ENCODE measurements at regions not wholly inside any gene's neighbourhood (a gene's known extent, or its start where the extent isn't known, plus 50 kb on each side); places are given as distances from the start of the nearest gene placed in this dataset.
"Not testable (repeated sequence)": the region's sequence is repeated elsewhere in the genome, so short reads cannot be mapped to it uniquely, and the experiment has no call there.

- TF ChIP-seq ZNF274 (IDR thresholded peaks at IDR 0.05; ENCODE audit: low read depth, low read length) (no peak), YY1 (IDR thresholded peaks at IDR 0.05; ENCODE audit: insufficient read depth, insufficient read length) (no peak), SUZ12 (IDR thresholded peaks at IDR 0.05; ENCODE audit: extremely low read depth, insufficient read depth, insufficient read length) (no peak)
- Histone ChIP-seq H3K36me3 (ENCODE audit: insufficient read depth, insufficient read length, low read length) (no peaks in the 10 kb centered on the region), H3K4me3 (ENCODE audit: insufficient read length, low read depth) (no peak overlapping the region), H3K27me3 (ENCODE audit: insufficient read depth, insufficient read length) (no peaks in the 10 kb centered on the region), H3K9me3 (ENCODE audit: insufficient read depth, low read length) (peaks cover 24% of the 10 kb centered on the region), H3K9ac (ENCODE audit: insufficient read length, low read depth) (no peak overlapping the region), H3K4me1 (ENCODE audit: insufficient read depth, insufficient read length) (no peaks in the 10 kb centered on the region)
- DNase-seq (ENCODE audit: low read depth, low spot score): no peak
These were observed 400.7 kb upstream of the RORB start for GRCh38 chr9:74096420-74096819.

GRCh38 chr9:74100042-74100441 is 397.1 kb upstream of the RORB start:
- H3K9ac ChIP-seq (ENCODE audit: insufficient read length, low read depth): no peak overlapping the region
- H3K4me3 ChIP-seq (ENCODE audit: insufficient read length, low read depth): no peak overlapping the region
- H3K4me1 ChIP-seq (ENCODE audit: insufficient read depth, insufficient read length): no peaks in the 10 kb centered on the region
- no peak for DNase-seq (ENCODE audit: low read depth, low spot score)
- no peak for TF ChIP-seq ZNF274 (IDR thresholded peaks at IDR 0.05; ENCODE audit: low read depth, low read length)
- TF ChIP-seq SUZ12 (IDR thresholded peaks at IDR 0.05; ENCODE audit: extremely low read depth, insufficient read depth, insufficient read length): no peak
- no peak for TF ChIP-seq YY1 (IDR thresholded peaks at IDR 0.05; ENCODE audit: insufficient read depth, insufficient read length)
- H3K9me3 ChIP-seq (ENCODE audit: insufficient read depth, low read length): no peaks in the 10 kb centered on the region
- H3K27me3 ChIP-seq (ENCODE audit: insufficient read depth, insufficient read length): no peaks in the 10 kb centered on the region
- no peaks in the 10 kb centered on the region for H3K36me3 ChIP-seq (ENCODE audit: insufficient read depth, insufficient read length, low read length)

- not testable (repeated sequence) for H3K4me1 ChIP-seq (ENCODE audit: insufficient read depth, insufficient read length); H3K9me3 ChIP-seq (ENCODE audit: insufficient read depth, low read length); H3K4me3 ChIP-seq (ENCODE audit: insufficient read length, low read depth)
These were observed 395.0 kb upstream of the RORB start for GRCh38 chr9:74102148-74102547.

GRCh38 chr9:74102702-74103101 is 394.4 kb upstream of the RORB start:
- H3K4me3 ChIP-seq (ENCODE audit: insufficient read length, low read depth): no peak overlapping the region
- H3K36me3 ChIP-seq (ENCODE audit: insufficient read depth, insufficient read length, low read length): no peaks in the 10 kb centered on the region
- DNase-seq (ENCODE audit: low read depth, low spot score): no peak
- H3K9me3 ChIP-seq (ENCODE audit: insufficient read depth, low read length): no peaks in the 10 kb centered on the region
- H3K4me1 ChIP-seq (ENCODE audit: insufficient read depth, insufficient read length): no peaks in the 10 kb centered on the region
- H3K27me3 ChIP-seq (ENCODE audit: insufficient read depth, insufficient read length): no peaks in the 10 kb centered on the region
- H3K9ac ChIP-seq (ENCODE audit: insufficient read length, low read depth): no peak overlapping the region
- no peak for TF ChIP-seq YY1 (IDR thresholded peaks at IDR 0.05; ENCODE audit: insufficient read depth, insufficient read length)
- TF ChIP-seq ZNF274 (IDR thresholded peaks at IDR 0.05; ENCODE audit: low read depth, low read length): no peak
- TF ChIP-seq SUZ12 (IDR thresholded peaks at IDR 0.05; ENCODE audit: extremely low read depth, insufficient read depth, insufficient read length): no peak

More at GRCh38 chr9:74102148-74102547, 395.0 kb upstream of the RORB start:
- H3K9ac ChIP-seq (ENCODE audit: insufficient read length, low read depth); H3K36me3 ChIP-seq (ENCODE audit: insufficient read depth, insufficient read length, low read length); DNase-seq (ENCODE audit: low read depth, low spot score); H3K27me3 ChIP-seq (ENCODE audit: insufficient read depth, insufficient read length): not testable (repeated sequence)

- H3K27me3 ChIP-seq (ENCODE audit: insufficient read depth, insufficient read length): no peaks in the 10 kb centered on the region
- H3K9ac ChIP-seq (ENCODE audit: insufficient read length, low read depth): no peak overlapping the region
- no peak overlapping the region for H3K4me3 ChIP-seq (ENCODE audit: insufficient read length, low read depth)
- H3K36me3 ChIP-seq (ENCODE audit: insufficient read depth, insufficient read length, low read length): no peaks in the 10 kb centered on the region
- H3K9me3 ChIP-seq (ENCODE audit: insufficient read depth, low read length): no peaks in the 10 kb centered on the region; the same call in 1 of the 2 replicates
- DNase-seq (ENCODE audit: low read depth, low spot score): no peak
- TF ChIP-seq ZNF274 (IDR thresholded peaks at IDR 0.05; ENCODE audit: low read depth, low read length) (no peak), SUZ12 (IDR thresholded peaks at IDR 0.05; ENCODE audit: extremely low read depth, insufficient read depth, insufficient read length) (no peak), YY1 (IDR thresholded peaks at IDR 0.05; ENCODE audit: insufficient read depth, insufficient read length) (no peak)
- H3K4me1 ChIP-seq (ENCODE audit: insufficient read depth, insufficient read length): no peaks in the 10 kb centered on the region
These were observed 389.4 kb upstream of the RORB start for GRCh38 chr9:74107692-74108091.

GRCh38 chr9:74115976-74116375 is 381.2 kb upstream of the RORB start:
- H3K9me3 ChIP-seq (ENCODE audit: insufficient read depth, low read length): no peaks in the 10 kb centered on the region
- no peaks in the 10 kb centered on the region for H3K27me3 ChIP-seq (ENCODE audit: insufficient read depth, insufficient read length)
- no peak overlapping the region for H3K4me3 ChIP-seq (ENCODE audit: insufficient read length, low read depth)
- TF ChIP-seq YY1 (IDR thresholded peaks at IDR 0.05; ENCODE audit: insufficient read depth, insufficient read length) (no peak), SUZ12 (IDR thresholded peaks at IDR 0.05; ENCODE audit: extremely low read depth, insufficient read depth, insufficient read length) (no peak), ZNF274 (IDR thresholded peaks at IDR 0.05; ENCODE audit: low read depth, low read length) (no peak)
- DNase-seq (ENCODE audit: low read depth, low spot score): no peak
- no peaks in the 10 kb centered on the region for H3K36me3 ChIP-seq (ENCODE audit: insufficient read depth, insufficient read length, low read length)
- no peak overlapping the region for H3K9ac ChIP-seq (ENCODE audit: insufficient read length, low read depth)
- H3K4me1 ChIP-seq (ENCODE audit: insufficient read depth, insufficient read length): no peaks in the 10 kb centered on the region

- no peaks in the 10 kb centered on the region for H3K27me3 ChIP-seq (ENCODE audit: insufficient read depth, insufficient read length)
- no peak overlapping the region for H3K9ac ChIP-seq (ENCODE audit: insufficient read length, low read depth)
- no peaks in the 10 kb centered on the region for H3K36me3 ChIP-seq (ENCODE audit: insufficient read depth, insufficient read length, low read length)
- H3K9me3 ChIP-seq (ENCODE audit: insufficient read depth, low read length): no peaks in the 10 kb centered on the region
- TF ChIP-seq YY1 (IDR thresholded peaks at IDR 0.05; ENCODE audit: insufficient read depth, insufficient read length) (no peak), ZNF274 (IDR thresholded peaks at IDR 0.05; ENCODE audit: low read depth, low read length) (no peak)
- no peak overlapping the region for H3K4me3 ChIP-seq (ENCODE audit: insufficient read length, low read depth)
- DNase-seq (ENCODE audit: low read depth, low spot score): no peak
- no peaks in the 10 kb centered on the region for H3K4me1 ChIP-seq (ENCODE audit: insufficient read depth, insufficient read length)
These were observed 380.0 kb upstream of the RORB start for GRCh38 chr9:74117151-74117550.

GRCh38 chr9:74117731-74118130 is 379.4 kb upstream of the RORB start:
- TF ChIP-seq SUZ12 (IDR thresholded peaks at IDR 0.05; ENCODE audit: extremely low read depth, insufficient read depth, insufficient read length): no peak
- no peak for TF ChIP-seq ZNF274 (IDR thresholded peaks at IDR 0.05; ENCODE audit: low read depth, low read length)
- no peak for TF ChIP-seq YY1 (IDR thresholded peaks at IDR 0.05; ENCODE audit: insufficient read depth, insufficient read length)
- Histone ChIP-seq H3K4me3 (ENCODE audit: insufficient read length, low read depth) (no peak overlapping the region), H3K27me3 (ENCODE audit: insufficient read depth, insufficient read length) (no peaks in the 10 kb centered on the region), H3K9ac (ENCODE audit: insufficient read length, low read depth) (no peak overlapping the region), H3K4me1 (ENCODE audit: insufficient read depth, insufficient read length) (no peaks in the 10 kb centered on the region), H3K9me3 (ENCODE audit: insufficient read depth, low read length) (no peaks in the 10 kb centered on the region), H3K36me3 (ENCODE audit: insufficient read depth, insufficient read length, low read length) (no peaks in the 10 kb centered on the region)
- DNase-seq (ENCODE audit: low read depth, low spot score): no peak
